ENCODE measurements at regions not wholly inside any gene's neighbourhood (a gene's known extent, or its start where the extent isn't known, plus 50 kb on each side); places are given as distances from the start of the nearest gene placed in this dataset.

- TF ChIP-seq CTCF (IDR thresholded peaks at IDR 0.05) (no peak), POLR2A (IDR thresholded peaks at IDR 0.05) (no peak)
Observed at GRCh38 chr18:38826247-38826646, 1260.6 kb upstream of the CELF4 start.
